Suprapubic skin (tissue), 4 donors: ENCODE measurements at regions not wholly inside any gene's neighbourhood (a gene's known extent, or its start where the extent isn't known, plus 50 kb on each side); places are given as distances from the start of the nearest gene placed in this dataset.

Source experiments
- CTCF ChIP-seq, 2 donors: fragments of 200-600 bp in 1 of 2; fragments of 450-650 bp in 1 of 2; sonication (generic) in 1 of 2; IDR thresholded peaks; one replicate each; pipeline ENCODE4 v1.5.1; 2016 to 2019; ENCODE audit warnings: antibody characterized with exemption in 2 of 2, mild to moderate bottlenecking in 1 of 2, moderate library complexity in 1 of 2
- EP300 ChIP-seq: sonication (generic); formaldehyde crosslinking; IDR thresholded peaks from one replicate; pipeline ENCODE4 v1.6.1; 2017; ENCODE audit warnings: antibody characterized with exemption
- POLR2A ChIP-seq, 2 donors: fragments of 450-650 bp; IDR thresholded peaks; one replicate each; pipeline ENCODE4 v1.6.1; 2017; ENCODE audit warnings: antibody characterized with exemption in 2 of 2, mild to moderate bottlenecking in 2 of 2, moderate library complexity in 2 of 2
- POLR2AphosphoS5 ChIP-seq, 3 donors: sonication (generic); formaldehyde crosslinking; IDR thresholded peaks; one replicate each; pipeline ENCODE4 v1.6.1; 2017; ENCODE audit warnings: antibody characterized with exemption in 3 of 3

- TF ChIP-seq CTCF (IDR thresholded peaks at IDR 0.05) (no peak), POLR2A (IDR thresholded peaks at IDR 0.05) (no peak), POLR2AphosphoS5 (IDR thresholded peaks at IDR 0.05) (no peak), EP300 (no peak)
Measured at GRCh38 chr20:12171923-12172524, 254.3 kb downstream of the BTBD3 start.
